ENCODE measurements at regions not wholly inside any gene's neighbourhood (a gene's known extent, or its start where the extent isn't known, plus 50 kb on each side); places are given as distances from the start of the nearest gene placed in this dataset.

DNA sequence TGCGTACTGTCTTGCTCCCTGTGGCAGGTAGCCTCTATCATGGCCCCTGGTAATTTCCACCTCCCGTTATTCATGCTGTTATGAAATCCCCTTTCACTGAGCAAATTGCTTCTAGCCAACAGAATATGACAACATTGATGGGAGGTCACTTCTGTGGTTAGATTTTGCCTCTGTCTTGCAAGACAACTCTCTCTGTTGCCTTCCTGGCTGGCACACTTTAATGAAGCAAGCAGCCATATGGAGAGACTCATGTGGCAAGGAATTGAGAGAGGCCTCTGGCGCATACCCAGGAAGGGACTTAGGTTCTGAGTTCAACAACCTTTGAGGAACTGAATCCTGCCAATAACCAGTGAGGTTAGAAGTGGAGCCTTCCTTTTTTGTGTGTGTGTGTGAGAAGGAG is 51.8 kb upstream of the GPRC5B start:
- TF ChIP-seq, protein P1, sequence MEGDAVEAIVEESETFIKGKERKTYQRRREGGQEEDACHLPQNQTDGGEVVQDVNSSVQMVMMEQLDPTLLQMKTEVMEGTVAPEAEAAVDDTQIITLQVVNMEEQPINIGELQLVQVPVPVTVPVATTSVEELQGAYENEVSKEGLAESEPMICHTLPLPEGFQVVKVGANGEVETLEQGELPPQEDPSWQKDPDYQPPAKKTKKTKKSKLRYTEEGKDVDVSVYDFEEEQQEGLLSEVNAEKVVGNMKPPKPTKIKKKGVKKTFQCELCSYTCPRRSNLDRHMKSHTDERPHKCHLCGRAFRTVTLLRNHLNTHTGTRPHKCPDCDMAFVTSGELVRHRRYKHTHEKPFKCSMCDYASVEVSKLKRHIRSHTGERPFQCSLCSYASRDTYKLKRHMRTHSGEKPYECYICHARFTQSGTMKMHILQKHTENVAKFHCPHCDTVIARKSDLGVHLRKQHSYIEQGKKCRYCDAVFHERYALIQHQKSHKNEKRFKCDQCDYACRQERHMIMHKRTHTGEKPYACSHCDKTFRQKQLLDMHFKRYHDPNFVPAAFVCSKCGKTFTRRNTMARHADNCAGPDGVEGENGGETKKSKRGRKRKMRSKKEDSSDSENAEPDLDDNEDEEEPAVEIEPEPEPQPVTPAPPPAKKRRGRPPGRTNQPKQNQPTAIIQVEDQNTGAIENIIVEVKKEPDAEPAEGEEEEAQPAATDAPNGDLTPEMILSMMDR (tag by site-specific recombination; IDR thresholded peaks at IDR 0.05): no peak
- TF ChIP-seq ZNF707 (tag by site-specific recombination; IDR thresholded peaks at IDR 0.05) (no peak), ZNF335 (tag by site-specific recombination; conservative IDR thresholded peaks at IDR 0.05) (no peak), ZNF292 (tag by site-specific recombination; IDR thresholded peaks at IDR 0.05; ENCODE audit: borderline replicate concordance, low read depth) (no peak), ZNF747 (tag by site-specific recombination; IDR thresholded peaks at IDR 0.05) (no peak), HOXA7 (CRISPR knock-in tag; IDR thresholded peaks at IDR 0.05; ENCODE audit: borderline replicate concordance) (no peak), ZBTB8A (tag by site-specific recombination; IDR thresholded peaks at IDR 0.05) (no peak), YY1 (tag by site-specific recombination; IDR thresholded peaks at IDR 0.05) (no peak), GLIS2 (tag by site-specific recombination; IDR thresholded peaks at IDR 0.05) (no peak)
- TF ChIP-seq, protein P2, sequence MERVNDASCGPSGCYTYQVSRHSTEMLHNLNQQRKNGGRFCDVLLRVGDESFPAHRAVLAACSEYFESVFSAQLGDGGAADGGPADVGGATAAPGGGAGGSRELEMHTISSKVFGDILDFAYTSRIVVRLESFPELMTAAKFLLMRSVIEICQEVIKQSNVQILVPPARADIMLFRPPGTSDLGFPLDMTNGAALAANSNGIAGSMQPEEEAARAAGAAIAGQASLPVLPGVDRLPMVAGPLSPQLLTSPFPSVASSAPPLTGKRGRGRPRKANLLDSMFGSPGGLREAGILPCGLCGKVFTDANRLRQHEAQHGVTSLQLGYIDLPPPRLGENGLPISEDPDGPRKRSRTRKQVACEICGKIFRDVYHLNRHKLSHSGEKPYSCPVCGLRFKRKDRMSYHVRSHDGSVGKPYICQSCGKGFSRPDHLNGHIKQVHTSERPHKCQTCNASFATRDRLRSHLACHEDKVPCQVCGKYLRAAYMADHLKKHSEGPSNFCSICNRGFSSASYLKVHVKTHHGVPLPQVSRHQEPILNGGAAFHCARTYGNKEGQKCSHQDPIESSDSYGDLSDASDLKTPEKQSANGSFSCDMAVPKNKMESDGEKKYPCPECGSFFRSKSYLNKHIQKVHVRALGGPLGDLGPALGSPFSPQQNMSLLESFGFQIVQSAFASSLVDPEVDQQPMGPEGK (tag by site-specific recombination; IDR thresholded peaks at IDR 0.05): no peak
- TF ChIP-seq, protein P3, sequence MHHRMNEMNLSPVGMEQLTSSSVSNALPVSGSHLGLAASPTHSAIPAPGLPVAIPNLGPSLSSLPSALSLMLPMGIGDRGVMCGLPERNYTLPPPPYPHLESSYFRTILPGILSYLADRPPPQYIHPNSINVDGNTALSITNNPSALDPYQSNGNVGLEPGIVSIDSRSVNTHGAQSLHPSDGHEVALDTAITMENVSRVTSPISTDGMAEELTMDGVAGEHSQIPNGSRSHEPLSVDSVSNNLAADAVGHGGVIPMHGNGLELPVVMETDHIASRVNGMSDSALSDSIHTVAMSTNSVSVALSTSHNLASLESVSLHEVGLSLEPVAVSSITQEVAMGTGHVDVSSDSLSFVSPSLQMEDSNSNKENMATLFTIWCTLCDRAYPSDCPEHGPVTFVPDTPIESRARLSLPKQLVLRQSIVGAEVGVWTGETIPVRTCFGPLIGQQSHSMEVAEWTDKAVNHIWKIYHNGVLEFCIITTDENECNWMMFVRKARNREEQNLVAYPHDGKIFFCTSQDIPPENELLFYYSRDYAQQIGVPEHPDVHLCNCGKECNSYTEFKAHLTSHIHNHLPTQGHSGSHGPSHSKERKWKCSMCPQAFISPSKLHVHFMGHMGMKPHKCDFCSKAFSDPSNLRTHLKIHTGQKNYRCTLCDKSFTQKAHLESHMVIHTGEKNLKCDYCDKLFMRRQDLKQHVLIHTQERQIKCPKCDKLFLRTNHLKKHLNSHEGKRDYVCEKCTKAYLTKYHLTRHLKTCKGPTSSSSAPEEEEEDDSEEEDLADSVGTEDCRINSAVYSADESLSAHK (tag by site-specific recombination; IDR thresholded peaks at IDR 0.05): no peak
- TF ChIP-seq, protein P4, sequence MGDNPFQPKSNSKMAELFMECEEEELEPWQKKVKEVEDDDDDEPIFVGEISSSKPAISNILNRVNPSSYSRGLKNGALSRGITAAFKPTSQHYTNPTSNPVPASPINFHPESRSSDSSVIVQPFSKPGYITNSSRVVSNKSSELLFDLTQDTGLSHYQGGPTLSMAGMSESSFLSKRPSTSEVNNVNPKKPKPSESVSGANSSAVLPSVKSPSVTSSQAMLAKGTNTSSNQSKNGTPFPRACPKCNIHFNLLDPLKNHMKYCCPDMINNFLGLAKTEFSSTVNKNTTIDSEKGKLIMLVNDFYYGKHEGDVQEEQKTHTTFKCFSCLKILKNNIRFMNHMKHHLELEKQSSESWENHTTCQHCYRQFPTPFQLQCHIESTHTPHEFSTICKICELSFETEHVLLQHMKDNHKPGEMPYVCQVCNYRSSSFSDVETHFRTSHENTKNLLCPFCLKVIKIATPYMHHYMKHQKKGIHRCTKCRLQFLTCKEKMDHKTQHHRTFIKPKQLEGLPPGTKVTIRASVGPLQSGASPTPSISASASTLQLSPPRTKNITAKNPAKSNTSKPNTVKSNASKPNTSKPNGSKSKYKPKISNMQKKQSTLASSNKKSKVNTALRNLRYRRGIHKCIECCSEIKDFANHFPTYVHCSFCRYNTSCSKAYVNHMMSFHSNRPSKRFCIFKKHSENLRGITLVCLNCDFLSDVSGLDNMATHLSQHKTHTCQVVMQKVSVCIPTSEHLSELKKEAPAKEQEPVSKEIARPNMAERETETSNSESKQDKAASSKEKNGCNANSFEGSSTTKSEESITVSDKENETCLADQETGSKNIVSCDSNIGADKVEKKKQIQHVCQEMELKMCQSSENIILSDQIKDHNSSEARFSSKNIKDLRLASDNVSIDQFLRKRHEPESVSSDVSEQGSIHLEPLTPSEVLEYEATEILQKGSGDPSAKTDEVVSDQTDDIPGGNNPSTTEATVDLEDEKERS (tag by site-specific recombination; IDR thresholded peaks at IDR 0.05): no peak

Data from HEK293 (cell line).